K562 (cell line): ENCODE measurements at regions not wholly inside any gene's neighbourhood (a gene's known extent, or its start where the extent isn't known, plus 50 kb on each side); places are given as distances from the start of the nearest gene placed in this dataset.

Experiments
- ATAC-seq: fragments of 200-7000 bp; cut with Tn5 transposase; 3 replicates; pipeline ENCODE4 v1.9.1; 2020; ENCODE audit warnings: moderate library complexity
- BruUV-seq: library from RNA; stranded (reverse); fragments of 400-500 nt; replicated peaks from 2 replicates; lab custom pipeline; 2021; lab: Mats Ljungman, UMichigan
- CTCF ChIA-PET: fragments of 300-600 bp; formaldehyde crosslinking; extraction: SDS; loops from one replicate; lab custom pipeline; 2021; ENCODE audit warnings: low intra/inter-chr PET ratio; lab: Yijun Ruan, JAX
- POLR2A ChIA-PET: fragments of 300-600, 350-650 bp; sonication (Branson Sonifier 250); formaldehyde crosslinking; extraction: SDS; loops from one replicate; lab custom pipeline; 2021; ENCODE audit warnings: antibody characterized with exemption, inconsistent platforms; lab: Yijun Ruan, JAX
- DNase-seq, 4 experiments: peaks; one replicate each; pipeline versions ENCODE4 v3.0.0 to v3.0.0-alpha.2; 2011 to 2018; ENCODE audit warnings: low spot score in 3 of 4, mixed read lengths in 3 of 4; ENCODE audit errors: extremely low read depth in 1 of 4
- FAIRE-seq: peaks from 2 replicates; lab custom pipeline; 2011; peaks lifted over from hg19 to GRCh38; lab: Jason Lieb, UNC
- H2AFZ ChIP-seq: 2 replicates; pipeline ENCODE4 v1.6.0; 2011; ENCODE audit warnings: low read depth, low read length, control low read depth, inconsistent platforms
- H3K27ac ChIP-seq: fragments of 200-600 bp; 3 replicates; pipeline ENCODE4 v1.8.0; 2011; ENCODE audit warnings: low read depth, mild to moderate bottlenecking, control low read depth, inconsistent platforms, low read length, moderate library complexity, mixed read lengths; ENCODE audit errors: extremely low read depth
- H3K27me3 ChIP-seq, 2 experiments: fragments of 300-600 bp in 1 of 2; 2 replicates in 1 of 2; 3 replicates in 1 of 2; pipeline versions ENCODE4 v1.6.0 to v1.8.0; 2011; ENCODE audit warnings: inconsistent platforms in 2 of 2, low read length in 2 of 2, mild to moderate bottlenecking in 1 of 2, mixed read lengths in 1 of 2, moderate library complexity in 1 of 2; ENCODE audit not compliant: control insufficient read depth in 2 of 2, insufficient read depth in 2 of 2
- H3K36me3 ChIP-seq: fragments of 300-600 bp; 3 replicates; pipeline ENCODE4 v1.8.0; 2011; ENCODE audit warnings: mild to moderate bottlenecking, low read length, inconsistent platforms; ENCODE audit not compliant: control insufficient read depth, insufficient read depth
- H3K4me1 ChIP-seq, 2 experiments: fragments of 200-600 bp in 1 of 2; replicated peaks in 1 of 2; 2 replicates in 1 of 2; 3 replicates in 1 of 2; pipeline versions ENCODE4 v1.5.1 to v1.8.0; 2011; ENCODE audit warnings: inconsistent platforms in 2 of 2, low read length in 2 of 2, mild to moderate bottlenecking in 1 of 2, mixed read lengths in 1 of 2, moderate library complexity in 1 of 2; ENCODE audit not compliant: control insufficient read depth in 2 of 2, insufficient read depth in 2 of 2
- H3K4me2 ChIP-seq: 2 replicates; pipeline ENCODE4 v1.6.1; 2011; ENCODE audit warnings: low read length, control low read depth, inconsistent platforms, mixed read lengths; ENCODE audit not compliant: insufficient read depth
- H3K4me3 ChIP-seq: fragments of 200-600 bp; sonication (generic), shearing (Covaris generic); 2 replicates; pipeline ENCODE4 v1.5.1; 2016; ENCODE audit warnings: control low read depth, inconsistent platforms
- H3K79me2 ChIP-seq: fragments of 200-600 bp; 3 replicates; pipeline ENCODE4 v1.8.0; 2011; ENCODE audit warnings: low read length, inconsistent platforms; ENCODE audit not compliant: control insufficient read depth, insufficient read depth
- H3K9ac ChIP-seq, 2 experiments: 2 replicates each; pipeline versions ENCODE4 v1.6.0 to v1.6.1; 2011; ENCODE audit warnings: low read depth in 2 of 2, low read length in 2 of 2, control low read depth in 1 of 2, inconsistent platforms in 1 of 2, mild to moderate bottlenecking in 1 of 2, mixed read lengths in 1 of 2; ENCODE audit not compliant: insufficient read depth in 1 of 2
- H3K9me1 ChIP-seq: one replicate; pipeline ENCODE4 v1.6.0; 2011; ENCODE audit warnings: inconsistent platforms, mild to moderate bottlenecking, low read length, moderate library complexity; ENCODE audit not compliant: control insufficient read depth, insufficient read depth
- H3K9me3 ChIP-seq: replicated peaks from 2 replicates; pipeline ENCODE4 v1.5.1; 2011; ENCODE audit warnings: low read depth, low read length, inconsistent platforms; ENCODE audit not compliant: control insufficient read depth, insufficient read depth
- H4K20me1 ChIP-seq: replicated peaks from 2 replicates; pipeline ENCODE4 v1.6.1; 2011; ENCODE audit warnings: low read length, inconsistent platforms, mixed read lengths; ENCODE audit not compliant: control insufficient read depth, insufficient read depth
- CTCF ChIP-seq, 3 experiments: IDR thresholded peaks in 2 of 3; conservative IDR thresholded peaks in 1 of 3; 2 replicates each; pipeline ENCODE4 v1.5.1; 2011 to 2012; ENCODE audit warnings: low read length in 3 of 3, mild to moderate bottlenecking in 3 of 3, control low read depth in 2 of 3, improper control_type of control experiment in 1 of 3, inconsistent platforms in 1 of 3, low read depth in 1 of 3, mixed read lengths in 1 of 3, moderate library complexity in 1 of 3; ENCODE audit not compliant: insufficient read depth in 2 of 3
- HNRNPUL1 ChIP-seq: fragments of 200-400 bp; formaldehyde crosslinking; IDR thresholded peaks from 2 replicates; pipeline ENCODE4 v1.6.1; 2017; ENCODE audit warnings: low read length
- RAD21 ChIP-seq, 2 experiments: fragments of 250-450 bp in 1 of 2; fragments of 450-650 bp in 1 of 2; sonication (Bioruptor Pico) in 1 of 2; formaldehyde crosslinking in 1 of 2; IDR thresholded peaks in 1 of 2; conservative IDR thresholded peaks in 1 of 2; 2 replicates each; pipeline versions ENCODE4 v1.4.0 to v1.8.0; 2020 to 2022; ENCODE audit warnings: mild to moderate bottlenecking in 2 of 2, moderate library complexity in 1 of 2
- WGBS: fragments of 100-300 bp; shearing (Covaris generic); methylation state at CpG from one replicate; pipeline ENCODE4 v1.1.6; 2016; ENCODE audit warnings: low coverage, mixed read lengths; ENCODE audit not compliant: insufficient coverage; ENCODE audit errors: missing lambda C conversion rate; 5-methylcytosine and 5-hydroxymethylcytosine counted together
- in situ Hi-C: fragments of 300-500 bp; cut with MboI; formaldehyde crosslinking; loops from 4 replicates; pipeline ENCODE4 v1.15.0; 2018; ENCODE audit warnings: inconsistent platforms, mixed read lengths
- intact Hi-C: fragments of 100-400 bp; cut with micrococcal nuclease; formaldehyde crosslinking; loops from 2 replicates; pipeline ENCODE4 v1.14.2; 2022

DNA sequence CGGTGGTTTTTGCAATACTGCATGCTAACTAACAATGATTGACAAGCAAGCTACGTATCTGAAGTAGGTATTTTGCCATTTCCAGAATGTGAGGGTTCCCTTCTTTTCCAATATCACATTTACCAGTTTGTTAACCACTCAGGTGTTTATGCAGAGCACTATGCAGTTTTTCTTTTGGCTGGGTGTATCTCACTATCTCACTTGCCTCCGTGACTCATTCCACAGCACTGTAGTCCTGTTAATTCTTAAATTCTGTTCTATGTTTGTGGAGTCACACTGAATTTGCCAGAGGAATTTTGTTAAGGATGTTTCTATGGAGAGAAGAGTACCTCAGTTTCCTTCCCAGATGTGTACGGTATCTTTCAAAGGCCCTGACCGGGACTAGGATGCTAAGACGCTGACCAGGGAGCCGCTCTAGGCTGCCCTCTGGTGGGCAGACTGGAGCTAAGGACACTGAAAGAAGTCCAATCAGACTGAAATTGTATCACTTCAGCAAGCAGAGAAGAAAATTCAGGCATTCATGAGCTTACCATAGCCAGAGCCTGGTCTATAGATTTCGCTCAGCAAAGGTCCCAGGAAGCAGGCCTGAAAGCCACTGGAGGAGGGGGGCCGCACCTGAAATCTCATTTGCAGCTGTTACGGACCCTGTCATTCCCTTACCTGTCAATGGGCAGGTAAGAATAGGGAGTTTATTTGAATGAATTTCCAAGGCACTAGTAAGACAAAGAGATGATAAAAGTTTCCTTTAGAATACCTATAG lies 388.4 kb upstream of the SPOCK3 start:
- intact Hi-C loops = loop anchor here (5.0 to 10.0 kb wide), 2 partner anchors 452 to 1455 kb away; no protein-coding TSS in a partner anchor
- POLR2A ChIA-PET = interaction anchor here (0.7 kb wide), 1 partner anchor 104 kb away, joined by 4 read pairs; no protein-coding TSS in a partner anchor

More for the DNA sequence above, 388.4 kb upstream of the SPOCK3 start:
- H3K9me3 ChIP-seq = no peaks in the 10 kb centered on the region; the same call in 1 of the 2 replicates
- no peak overlapping the region for H2AFZ ChIP-seq
- no peaks in the 10 kb centered on the region for H3K79me2 ChIP-seq
- no peak for FAIRE-seq
- 7% methylated on average over 9 of the region's 10 CpGs for WGBS
- CTCF ChIA-PET = no interaction called here
- H3K4me1 ChIP-seq = no peaks in the 10 kb centered on the region
- no peak overlapping the region for H3K4me2 ChIP-seq
- no peaks in the 10 kb centered on the region for H4K20me1 ChIP-seq
- no peaks in the 10 kb centered on the region for H3K36me3 ChIP-seq
- 0 out of 3 replicates have a peak, but pooled peaks have one; percentile 45 for ATAC-seq
- no peaks in the 10 kb centered on the region for H3K9me1 ChIP-seq
- H3K9ac ChIP-seq = no peak overlapping the region
- BruUV-seq = no TSS peak
- in situ Hi-C loops = no loop called here
- no peak overlapping the region for H3K27ac ChIP-seq
- no peaks in the 10 kb centered on the region for H3K27me3 ChIP-seq
- DNase-seq = peak; percentile 17 to 50 (median 29)
- H3K4me3 ChIP-seq = no peak overlapping the region
- TF ChIP-seq CTCF (IDR thresholded peaks at IDR 0.05 in 2 of 3, conservative IDR thresholded peaks at IDR 0.05 in 1 of 3; ENCODE audit: insufficient read depth in 2 of 3, low read depth in 1 of 3, low read length in 3 of 3) (peak; percentile 36 to 58 (median 41)), RAD21 (CRISPR knock-in tag; conservative IDR thresholded peaks at IDR 0.05 in 1 of 2, IDR thresholded peaks at IDR 0.05 in 1 of 2) (peak in 1 of 2 experiments; percentile 15; a peak in 2 of 4 replicates), HNRNPUL1 (no peak)
